ENCODE measurements at regions not wholly inside any gene's neighbourhood (a gene's known extent, or its start where the extent isn't known, plus 50 kb on each side); places are given as distances from the start of the nearest gene placed in this dataset.

GRCh38 chr17:36825951-36826350, 111.3 kb upstream of the LHX1 start:
- H3K36me3 ChIP-seq (ENCODE audit: control insufficient read depth, insufficient read depth, low read length), result no peaks in the 10 kb centered on the region
- peaks cover 18% of the 10 kb centered on the region for H3K27me3 ChIP-seq (ENCODE audit: control insufficient read depth, insufficient read depth, low read length)
- TF ChIP-seq, protein P1, sequence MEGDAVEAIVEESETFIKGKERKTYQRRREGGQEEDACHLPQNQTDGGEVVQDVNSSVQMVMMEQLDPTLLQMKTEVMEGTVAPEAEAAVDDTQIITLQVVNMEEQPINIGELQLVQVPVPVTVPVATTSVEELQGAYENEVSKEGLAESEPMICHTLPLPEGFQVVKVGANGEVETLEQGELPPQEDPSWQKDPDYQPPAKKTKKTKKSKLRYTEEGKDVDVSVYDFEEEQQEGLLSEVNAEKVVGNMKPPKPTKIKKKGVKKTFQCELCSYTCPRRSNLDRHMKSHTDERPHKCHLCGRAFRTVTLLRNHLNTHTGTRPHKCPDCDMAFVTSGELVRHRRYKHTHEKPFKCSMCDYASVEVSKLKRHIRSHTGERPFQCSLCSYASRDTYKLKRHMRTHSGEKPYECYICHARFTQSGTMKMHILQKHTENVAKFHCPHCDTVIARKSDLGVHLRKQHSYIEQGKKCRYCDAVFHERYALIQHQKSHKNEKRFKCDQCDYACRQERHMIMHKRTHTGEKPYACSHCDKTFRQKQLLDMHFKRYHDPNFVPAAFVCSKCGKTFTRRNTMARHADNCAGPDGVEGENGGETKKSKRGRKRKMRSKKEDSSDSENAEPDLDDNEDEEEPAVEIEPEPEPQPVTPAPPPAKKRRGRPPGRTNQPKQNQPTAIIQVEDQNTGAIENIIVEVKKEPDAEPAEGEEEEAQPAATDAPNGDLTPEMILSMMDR (IDR thresholded peaks at IDR 0.05; ENCODE audit: insufficient read depth, low read length, severe bottlenecking), result no peak
- no peak overlapping the region for H3K4me3 ChIP-seq (ENCODE audit: low read depth, low read length)
- no peak for DNase-seq (ENCODE audit: low read depth)
- no peak for FAIRE-seq

GRCh38 chr17:36827081-36827480, 110.2 kb upstream of the LHX1 start:
- no peak overlapping the region for H3K4me3 ChIP-seq (ENCODE audit: low read depth, low read length)

DNA sequence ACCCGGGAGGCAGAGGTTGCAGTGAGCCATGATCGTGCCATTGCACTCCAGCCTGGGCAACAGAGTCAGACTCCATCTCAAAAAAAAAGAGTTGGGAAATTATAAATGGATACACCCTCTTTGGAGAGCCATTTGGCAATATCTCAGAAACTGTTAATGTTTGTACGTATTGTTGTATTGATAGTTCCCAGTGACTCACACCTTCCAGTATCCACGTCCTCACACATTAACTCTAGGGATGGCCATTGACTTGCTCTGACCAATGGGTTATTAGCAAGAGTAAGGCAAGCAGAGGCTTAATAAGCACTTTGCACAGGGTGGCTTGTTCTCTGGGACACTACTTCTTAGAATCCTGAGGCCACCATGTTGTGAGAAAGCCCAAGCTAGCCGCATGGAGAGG, 107.6 kb upstream of the LHX1 start:
- Histone ChIP-seq H3K4me3 (ENCODE audit: low read depth, low read length) (no peak overlapping the region), H3K27me3 (ENCODE audit: control insufficient read depth, insufficient read depth, low read length) (peaks cover 12% of the 10 kb centered on the region), H3K36me3 (ENCODE audit: control insufficient read depth, insufficient read depth, low read length) (no peaks in the 10 kb centered on the region)
- TF ChIP-seq, protein P1 (IDR thresholded peaks at IDR 0.05; ENCODE audit: insufficient read depth, low read length, severe bottlenecking), result no peak
- DNase-seq (ENCODE audit: low read depth) (no peak), FAIRE-seq (no peak)

More at GRCh38 chr17:36827081-36827480, 110.2 kb upstream of the LHX1 start:
- DNase-seq (ENCODE audit: low read depth) (no peak), FAIRE-seq (no peak)
- TF ChIP-seq, protein P1 (IDR thresholded peaks at IDR 0.05; ENCODE audit: insufficient read depth, low read length, severe bottlenecking), result no peak
- Histone ChIP-seq H3K27me3 (ENCODE audit: control insufficient read depth, insufficient read depth, low read length) (peaks cover 16% of the 10 kb centered on the region), H3K36me3 (ENCODE audit: control insufficient read depth, insufficient read depth, low read length) (no peaks in the 10 kb centered on the region)

GRCh38 chr17:36833279-36833678, 104.0 kb upstream of the LHX1 start:
- DNase-seq (ENCODE audit: low read depth) (no peak), FAIRE-seq (no peak)
- TF ChIP-seq, protein P1 (IDR thresholded peaks at IDR 0.05; ENCODE audit: insufficient read depth, low read length, severe bottlenecking), result no peak
- H3K36me3 ChIP-seq (ENCODE audit: control insufficient read depth, insufficient read depth, low read length), result no peaks in the 10 kb centered on the region
- peaks cover 2% of the 10 kb centered on the region for H3K27me3 ChIP-seq (ENCODE audit: control insufficient read depth, insufficient read depth, low read length)
- no peak overlapping the region for H3K4me3 ChIP-seq (ENCODE audit: low read depth, low read length)

- TF ChIP-seq, protein P1 (IDR thresholded peaks at IDR 0.05; ENCODE audit: insufficient read depth, low read length, severe bottlenecking), result no peak
- no peak for FAIRE-seq
- no peak for DNase-seq (ENCODE audit: low read depth)
These were observed 102.2 kb upstream of the LHX1 start for GRCh38 chr17:36835036-36835435.

GRCh38 chr17:36837195-36837938, 99.9 kb upstream of the LHX1 start:
- TF ChIP-seq, protein P1 (IDR thresholded peaks at IDR 0.05; ENCODE audit: insufficient read depth, low read length, severe bottlenecking), result no peak
- Histone ChIP-seq H3K36me3 (ENCODE audit: control insufficient read depth, insufficient read depth, low read length) (no peaks in the 10 kb centered on the region), H3K4me3 (ENCODE audit: low read depth, low read length) (no peak overlapping the region), H3K27me3 (ENCODE audit: control insufficient read depth, insufficient read depth, low read length) (peaks cover 2% of the 10 kb centered on the region)
- FAIRE-seq (no peak), DNase-seq (ENCODE audit: low read depth) (no peak)

More at GRCh38 chr17:36835036-36835435, 102.2 kb upstream of the LHX1 start:
- Histone ChIP-seq H3K4me3 (ENCODE audit: low read depth, low read length) (no peak overlapping the region), H3K36me3 (ENCODE audit: control insufficient read depth, insufficient read depth, low read length) (no peaks in the 10 kb centered on the region), H3K27me3 (ENCODE audit: control insufficient read depth, insufficient read depth, low read length) (peaks cover 2% of the 10 kb centered on the region)

Measured in bronchial epithelial cell (primary cell).